HG03025 (cell line): ENCODE measurements at regions not wholly inside any gene's neighbourhood (a gene's known extent, or its start where the extent isn't known, plus 50 kb on each side); places are given as distances from the start of the nearest gene placed in this dataset.
"Not testable (repeated sequence)": the region's sequence is repeated elsewhere in the genome, so short reads cannot be mapped to it uniquely, and the experiment has no call there.

ENCODE experiments used
- ATAC-seq: cut with Tn5 transposase; IDR thresholded peaks from one replicate; pipeline ENCODE4 v1.9.1; 2021; ENCODE audit warnings: mild to moderate bottlenecking, moderate library complexity; ENCODE audit not compliant: unreplicated experiment, low FRiP score

DNA sequence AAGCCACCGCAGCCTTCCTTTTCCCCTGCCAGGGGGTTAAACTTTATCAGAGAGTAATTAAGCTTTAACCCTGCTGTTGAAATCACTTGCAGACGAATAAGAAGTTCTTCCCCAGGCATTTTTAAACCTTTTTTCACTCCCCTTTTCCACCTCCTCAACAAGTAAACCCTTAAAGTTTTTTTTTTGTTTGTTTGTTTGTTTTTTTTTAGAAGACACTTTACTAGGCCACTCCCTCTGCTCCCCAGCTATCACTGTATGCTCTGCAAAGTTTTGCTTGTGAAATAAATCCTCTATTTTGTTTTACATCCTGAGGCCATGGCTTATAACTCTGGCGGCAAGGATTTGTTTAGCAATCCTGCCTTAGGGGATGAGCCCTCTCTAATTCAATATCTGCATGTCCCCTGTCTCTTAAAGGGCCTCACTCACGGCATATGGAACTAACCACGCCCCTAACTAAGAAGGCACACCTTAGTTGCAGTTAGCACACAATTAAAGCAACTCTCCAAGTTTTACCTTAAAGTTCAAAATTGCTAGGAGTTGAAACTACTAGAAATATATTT is 1354.7 kb upstream of the LRRTM3 start:
- ATAC-seq = no peak

DNA sequence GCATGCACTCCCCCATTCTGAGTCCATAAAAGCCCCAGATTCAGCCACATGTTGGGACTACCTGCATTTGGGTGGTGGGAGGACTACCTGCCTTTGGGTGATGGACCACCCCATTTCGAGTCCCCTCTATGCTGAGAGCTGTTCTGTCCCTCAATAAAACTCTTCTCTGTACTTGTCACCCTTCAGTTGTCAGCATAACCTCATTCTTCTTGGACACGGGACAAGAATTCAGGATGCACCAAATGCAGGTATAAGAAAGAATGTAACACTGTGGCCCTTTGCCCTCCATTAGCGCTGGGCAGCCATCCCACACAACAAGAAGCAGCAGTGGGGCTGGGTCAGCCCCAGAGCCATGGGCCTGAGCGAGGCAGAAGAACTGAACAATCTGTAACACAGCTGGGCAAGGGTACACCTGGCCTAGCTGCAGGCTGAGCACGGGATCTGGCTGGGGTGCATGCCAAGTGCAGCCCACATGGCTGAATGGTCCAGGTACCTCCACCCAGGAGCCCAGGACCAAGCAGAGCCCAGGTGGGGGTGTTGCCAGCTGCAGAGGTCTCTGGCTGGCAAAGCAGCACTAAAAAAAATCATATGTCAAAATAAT is 1344.3 kb upstream of the LRRTM3 start:
- no peak for ATAC-seq

DNA sequence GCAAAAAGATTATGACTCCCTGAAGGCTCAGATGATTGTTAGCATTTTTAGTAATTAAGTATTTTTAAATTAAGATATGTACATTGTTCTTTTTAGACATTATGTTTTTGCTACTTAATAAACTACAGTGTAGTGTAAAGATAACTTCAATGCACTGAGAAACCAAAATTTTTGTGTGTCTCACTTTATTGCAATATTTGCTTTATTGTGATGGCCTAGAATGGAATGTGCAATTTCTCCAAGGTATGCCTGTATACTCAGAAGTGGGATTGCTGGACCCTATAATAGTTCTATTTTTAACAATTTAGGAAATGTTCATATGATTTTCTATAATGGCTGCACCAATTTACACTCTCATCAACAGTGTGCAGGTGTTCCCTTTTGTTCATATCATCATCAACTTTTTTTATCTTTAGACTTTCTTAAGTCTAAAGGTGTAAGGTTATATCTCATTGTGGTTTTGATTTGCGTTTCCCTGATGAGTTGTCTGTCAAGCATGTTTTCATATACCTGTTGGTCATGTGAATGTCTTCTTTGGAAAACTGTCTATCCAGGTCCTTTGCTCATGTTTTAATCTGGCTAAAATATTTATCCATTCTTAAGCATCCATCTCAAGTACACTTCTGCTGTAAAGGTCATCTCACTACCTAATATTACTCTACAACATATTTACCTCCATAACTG is 1323.5 kb upstream of the LRRTM3 start:
- no peak for ATAC-seq

DNA sequence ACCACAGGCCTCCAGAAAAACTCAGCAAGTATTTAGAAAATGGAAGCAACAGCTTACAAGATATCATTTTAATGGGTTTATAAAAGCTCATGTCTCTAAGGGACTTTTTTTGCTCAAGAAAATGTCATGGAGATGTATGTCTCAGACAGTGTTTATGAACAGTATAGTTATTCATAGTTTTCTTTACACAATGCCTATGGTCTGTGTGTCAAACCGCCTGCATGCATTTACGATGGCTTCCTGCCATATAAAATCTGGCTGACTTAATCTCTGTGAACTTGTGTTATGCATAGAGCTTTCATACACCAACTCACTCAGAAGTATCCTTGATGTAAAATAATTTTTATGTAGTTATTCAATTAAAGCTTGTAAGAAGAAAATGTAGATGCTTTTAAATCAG is 1314.2 kb upstream of the LRRTM3 start:
- no peak for ATAC-seq

DNA sequence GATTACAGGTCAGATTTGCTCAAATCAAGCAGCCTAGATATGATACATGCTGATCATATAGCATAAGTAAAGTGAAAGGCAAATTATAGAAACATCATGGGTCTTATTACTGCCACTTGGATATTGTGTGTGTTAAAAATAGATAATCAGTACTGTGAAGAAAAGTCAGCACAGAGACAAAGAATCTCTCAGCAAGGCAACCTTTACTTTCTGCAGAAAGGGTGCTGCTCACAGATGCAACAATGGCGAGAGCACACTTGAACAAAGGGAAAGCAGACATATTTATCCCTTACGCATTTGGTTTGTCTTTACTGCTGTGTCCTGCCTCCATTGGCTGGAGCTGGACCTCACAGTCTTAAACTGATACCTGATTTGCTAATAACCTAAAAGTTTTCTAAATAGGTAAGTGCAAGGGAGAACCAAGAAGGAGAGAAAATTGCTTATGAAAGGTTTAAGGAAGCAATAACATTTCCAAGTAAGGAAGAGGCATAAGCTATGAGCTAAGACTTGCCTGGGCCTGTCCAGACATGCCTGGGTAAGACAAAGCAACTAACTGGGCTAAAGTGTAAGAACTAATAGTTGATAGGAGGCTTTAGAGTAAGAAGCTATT is 1310.8 kb upstream of the LRRTM3 start:
- ATAC-seq = no peak

DNA sequence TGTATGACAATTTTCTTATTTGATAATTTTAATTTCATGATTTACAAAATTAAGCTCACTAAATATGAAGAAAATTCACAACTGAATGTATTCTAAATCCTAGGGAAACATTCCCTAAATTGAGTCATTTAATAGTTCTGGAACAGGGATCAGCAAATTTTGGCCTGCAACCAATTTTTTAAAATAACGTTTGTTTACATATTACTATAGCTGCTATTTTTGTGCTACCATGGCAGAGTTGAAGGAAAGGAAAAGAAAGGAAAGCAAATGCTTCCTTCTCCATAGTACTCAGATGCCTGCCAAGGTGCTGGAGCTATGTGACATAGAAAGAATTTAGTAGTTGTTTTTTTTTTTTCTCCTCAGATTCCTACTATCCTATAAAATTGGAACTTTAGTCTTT is 1307.7 kb upstream of the LRRTM3 start:
- ATAC-seq = no peak

DNA sequence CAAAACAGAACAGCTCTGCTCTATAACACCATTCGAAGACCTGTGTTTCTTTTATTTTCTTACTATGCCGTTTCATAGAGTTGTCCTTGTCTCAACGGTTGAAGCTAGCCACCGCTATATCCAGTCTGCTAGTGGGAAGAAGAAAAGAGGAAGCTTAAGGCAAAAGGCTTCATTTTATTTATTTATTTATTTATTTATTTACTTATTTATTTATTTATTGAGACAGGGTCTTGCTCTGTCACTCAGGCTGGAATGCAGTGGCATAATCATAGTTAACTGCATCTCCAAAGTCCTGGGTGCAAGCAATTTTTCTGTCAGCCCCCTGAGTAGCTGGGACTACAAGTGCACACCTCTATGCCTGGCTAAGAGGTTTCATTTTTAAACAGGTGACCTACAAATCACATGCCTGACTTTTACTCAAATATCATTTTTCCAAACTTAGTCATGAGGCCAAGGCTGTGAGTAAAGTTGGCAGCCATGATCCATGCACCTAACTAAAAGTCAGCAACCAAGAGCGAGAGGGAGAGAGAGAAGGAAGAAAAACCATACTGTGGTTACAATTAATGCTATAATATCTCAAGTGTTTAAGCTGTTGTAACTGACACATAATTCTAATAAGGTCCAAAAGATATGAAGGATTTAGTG is 1305.3 kb upstream of the LRRTM3 start:
- ATAC-seq = no peak

DNA sequence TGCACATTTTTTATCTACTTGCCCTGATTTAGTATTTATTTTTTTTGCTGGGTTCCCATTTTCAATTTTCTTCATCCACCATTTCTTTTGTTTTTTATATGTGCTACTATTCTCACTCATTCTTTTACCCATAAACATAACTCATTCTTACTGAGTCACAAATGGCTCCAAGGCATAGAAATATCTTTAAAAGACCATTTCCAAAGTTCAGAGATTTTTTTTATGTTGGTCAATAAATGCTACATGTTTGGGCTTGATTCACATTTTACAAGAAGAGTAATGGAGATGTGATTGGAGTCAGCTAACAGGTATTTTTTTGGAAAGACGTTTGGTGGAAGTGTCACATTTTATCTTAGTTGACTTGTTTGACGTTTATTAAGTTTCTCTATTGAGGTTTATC is 1303.2 kb upstream of the LRRTM3 start:
- no peak for ATAC-seq

DNA sequence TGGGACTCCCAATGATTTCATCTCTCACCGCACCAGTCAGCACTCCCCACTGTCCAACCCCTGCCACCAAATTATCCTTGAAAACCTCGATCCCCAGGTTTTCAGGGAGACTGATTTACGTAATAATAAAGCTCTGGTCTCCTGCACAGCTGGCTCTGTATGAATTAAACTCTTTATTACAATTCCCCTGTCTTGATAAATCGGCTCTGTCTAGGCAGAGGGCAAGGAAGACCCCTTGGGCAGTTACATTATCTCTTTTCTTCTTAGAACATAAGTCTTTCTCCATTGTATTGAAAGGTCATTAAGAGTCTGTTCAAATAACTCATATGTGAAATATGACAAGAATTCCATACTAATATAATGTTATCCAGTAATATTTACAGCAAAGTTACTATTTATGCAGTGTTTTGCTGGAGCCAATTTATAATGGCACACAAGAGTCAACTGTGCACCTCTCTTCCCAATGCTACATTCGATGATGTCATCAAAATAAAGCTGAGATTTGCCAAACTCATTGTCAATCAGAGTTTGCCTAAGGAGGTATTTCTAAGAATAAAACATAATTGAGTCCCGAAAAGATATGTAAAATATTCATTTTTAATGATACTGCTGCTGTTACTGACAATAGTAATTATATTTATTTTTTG is 1297.2 kb upstream of the LRRTM3 start:
- no peak for ATAC-seq

DNA sequence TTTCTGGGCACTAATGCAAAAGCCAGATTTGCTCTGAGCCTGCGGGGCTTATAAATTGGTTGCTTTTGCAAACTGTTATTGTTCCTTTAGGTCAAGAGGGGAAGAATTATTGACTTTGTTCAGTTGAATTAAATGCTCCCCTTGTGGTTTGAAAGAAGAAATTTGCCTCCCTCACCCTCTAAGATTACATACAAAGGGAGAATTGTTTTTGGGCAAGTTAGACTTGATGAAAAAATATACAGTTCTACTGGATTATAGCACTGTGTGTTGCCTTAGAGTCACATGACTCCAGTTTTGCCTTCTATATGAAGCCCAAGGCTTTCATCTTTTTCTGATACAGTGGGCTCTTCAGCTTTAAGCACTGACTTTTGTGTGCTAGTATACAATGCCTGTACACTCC is 1265.8 kb upstream of the LRRTM3 start:
- no peak for ATAC-seq

DNA sequence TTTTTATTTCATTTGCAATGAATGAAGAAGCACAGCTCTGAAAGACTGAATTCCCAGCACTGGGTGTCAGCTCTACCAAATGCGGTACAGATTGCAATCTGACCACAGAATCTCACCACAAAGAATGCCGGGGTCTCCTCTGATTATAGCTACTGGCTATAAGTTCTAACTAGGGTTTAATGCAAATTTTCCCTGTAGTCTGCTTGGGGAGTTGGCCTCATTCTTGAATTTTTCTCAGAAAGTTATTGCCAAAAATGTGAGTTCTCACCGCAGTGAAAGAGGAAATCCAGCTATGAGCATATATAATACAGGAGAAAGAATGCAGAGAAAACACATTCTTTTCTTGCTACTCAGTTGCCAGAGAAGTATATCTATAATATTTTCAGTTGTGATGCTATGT is 1255.7 kb upstream of the LRRTM3 start:
- ATAC-seq = no peak

DNA sequence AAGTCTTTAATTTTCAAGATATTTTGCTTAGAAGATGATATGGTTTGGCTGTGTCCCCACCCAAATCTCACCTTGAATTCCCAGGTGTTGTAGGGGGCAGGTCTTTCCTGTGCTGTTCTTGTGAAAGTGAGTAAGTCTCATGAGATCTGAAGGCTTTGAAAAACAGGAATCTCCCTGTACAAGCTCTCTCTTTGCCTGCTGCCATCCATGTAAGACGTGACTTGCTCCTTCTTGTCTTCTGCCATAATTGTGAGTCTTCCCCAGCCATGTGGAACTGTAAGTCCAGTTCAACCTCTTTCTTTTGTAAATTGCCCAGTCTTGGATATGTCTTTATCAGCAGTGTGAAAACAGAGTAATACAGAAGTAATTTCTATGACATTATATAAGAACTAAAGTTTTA is 1255.2 kb upstream of the LRRTM3 start:
- ATAC-seq = not testable (repeated sequence)

DNA sequence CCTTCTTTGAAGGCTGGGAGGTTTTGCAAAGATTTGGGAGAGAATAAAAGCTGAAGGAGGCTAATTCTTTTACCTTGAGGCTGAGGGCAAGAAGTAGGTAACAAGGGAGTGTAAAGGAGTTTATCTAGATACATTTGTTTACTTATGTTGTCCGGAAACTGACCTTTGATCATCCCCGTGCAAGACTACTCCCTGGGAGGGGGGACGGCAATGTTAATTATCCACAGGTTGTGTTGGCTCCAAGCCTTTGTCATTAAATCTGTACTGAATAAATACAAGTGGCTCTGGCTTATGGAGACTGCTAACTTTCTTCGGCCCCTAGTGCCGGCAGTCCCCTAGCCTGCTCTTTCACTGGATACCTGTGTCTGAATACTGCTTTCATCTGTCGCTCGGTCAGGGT is 1250.6 kb upstream of the LRRTM3 start:
- no peak for ATAC-seq

DNA sequence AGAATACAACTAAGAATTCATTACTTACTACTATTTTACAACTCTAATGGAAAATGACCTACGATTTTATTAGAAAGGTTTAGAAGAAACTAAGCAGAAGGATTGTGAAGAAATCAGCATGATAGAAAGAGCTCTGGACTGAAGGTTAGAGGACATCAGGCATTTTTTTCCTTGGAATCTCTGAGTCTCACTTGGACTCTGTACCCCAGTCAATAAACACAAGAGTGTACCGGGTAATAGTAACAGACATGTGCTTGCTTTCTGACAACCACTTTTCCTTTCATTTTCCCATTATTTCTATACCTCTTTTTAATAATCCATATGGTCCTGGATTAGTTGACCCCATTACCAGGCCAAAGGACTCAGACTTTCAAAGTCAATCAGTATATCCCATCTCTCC is 1240.9 kb upstream of the LRRTM3 start:
- no peak for ATAC-seq

DNA sequence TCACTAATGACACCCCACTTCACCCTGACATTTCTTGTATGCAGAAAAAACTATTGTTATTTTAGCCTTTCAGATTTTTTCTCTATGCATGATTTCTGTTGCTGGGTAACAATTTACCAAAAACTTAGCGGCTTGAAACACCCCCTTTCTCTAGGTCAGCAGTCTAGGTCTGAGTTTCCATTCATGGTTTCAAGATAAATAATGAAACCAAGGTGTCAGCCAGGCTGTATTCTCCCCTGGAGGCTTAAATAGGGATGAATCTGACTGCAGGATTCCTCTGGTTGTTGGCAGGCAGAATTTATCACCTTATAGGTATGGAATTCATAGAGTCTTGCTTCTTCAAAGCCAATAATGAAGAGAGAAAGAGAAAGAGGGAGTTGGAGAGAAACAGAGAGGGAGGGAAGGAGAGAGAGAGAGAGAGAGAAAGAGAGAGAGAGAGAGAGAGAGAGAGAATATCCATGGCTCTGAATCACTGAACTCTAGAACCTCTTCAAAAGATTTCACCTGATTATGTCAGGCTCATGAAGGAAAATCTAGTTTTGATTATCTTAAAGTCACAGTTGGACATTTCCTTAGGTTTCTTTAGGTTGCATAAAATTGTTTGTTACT is 1224.6 kb upstream of the LRRTM3 start:
- peak; percentile 94 for ATAC-seq

DNA sequence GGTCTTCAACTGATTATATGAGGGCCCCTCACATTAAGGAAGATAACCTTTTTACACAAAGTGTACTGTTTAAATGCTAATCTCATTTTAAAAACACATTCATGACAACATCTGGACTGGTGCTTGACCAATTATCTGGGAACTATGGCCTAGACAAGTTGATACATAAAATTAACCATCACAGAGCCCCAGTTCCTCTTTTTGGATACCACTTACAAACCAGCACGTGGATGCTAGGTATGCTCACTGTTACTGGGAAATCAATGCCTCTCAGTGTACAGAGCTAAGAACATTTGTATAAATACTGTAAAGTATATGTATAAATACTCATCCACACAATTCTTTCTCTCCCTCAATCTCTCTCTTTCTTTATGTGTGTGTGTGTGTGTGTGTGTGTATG is 1217.8 kb upstream of the LRRTM3 start:
- ATAC-seq = peak; percentile 86

DNA sequence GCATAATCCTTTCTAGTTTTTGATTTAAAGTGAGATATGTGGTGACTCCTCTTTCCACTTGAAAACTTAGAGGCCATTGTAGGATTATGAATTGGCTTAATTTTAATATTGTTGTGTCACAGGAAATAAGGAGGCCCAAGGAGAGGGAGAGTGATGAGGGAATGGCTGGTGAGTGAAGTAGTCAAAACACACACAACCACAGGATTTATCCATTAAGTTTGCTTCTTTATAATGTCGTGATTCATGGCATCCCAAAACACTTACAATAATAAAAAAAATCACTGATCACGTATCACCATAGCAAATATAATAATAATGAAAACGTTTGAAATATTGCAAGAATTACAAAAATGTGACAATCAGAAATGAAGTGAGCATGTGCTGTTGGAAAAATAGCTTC is 1215.5 kb upstream of the LRRTM3 start:
- no peak for ATAC-seq

DNA sequence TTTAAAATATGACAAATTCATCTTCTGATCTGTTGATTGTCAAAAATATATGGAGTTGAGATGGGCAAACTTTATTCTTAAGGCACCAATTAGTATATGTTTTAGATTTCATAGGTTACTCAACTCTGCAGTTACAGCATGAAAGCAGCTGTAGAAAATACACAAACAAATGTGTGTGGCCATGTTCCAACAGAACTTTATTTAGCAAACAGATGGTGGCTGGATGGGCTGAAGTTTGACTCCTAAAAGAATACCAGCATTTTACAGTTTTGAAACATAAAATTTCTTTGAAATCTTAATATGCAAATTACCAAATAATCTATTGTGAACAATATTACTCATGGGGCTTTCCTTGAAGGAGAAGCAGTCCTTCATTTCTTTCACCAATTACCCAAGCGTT is 1206.0 kb upstream of the LRRTM3 start:
- ATAC-seq = no peak

DNA sequence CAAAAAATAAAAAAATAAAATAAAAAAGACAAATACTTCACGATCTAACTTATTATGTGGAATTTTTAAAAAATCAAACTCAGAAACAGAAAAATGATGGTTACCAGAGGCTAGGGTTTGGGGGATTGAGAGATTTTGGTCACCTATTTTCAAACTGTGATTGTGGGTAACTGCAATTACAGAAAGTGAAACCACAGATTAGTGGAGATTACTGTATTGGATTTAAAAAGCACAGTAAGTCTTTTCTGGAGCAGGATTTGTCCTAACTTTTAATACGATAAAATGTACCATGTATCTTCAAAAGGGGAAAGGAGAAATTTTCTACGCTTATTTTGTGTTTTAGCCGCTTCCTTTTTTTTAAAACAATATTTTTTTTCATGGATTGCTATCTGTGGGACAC is 1204.9 kb upstream of the LRRTM3 start:
- no peak for ATAC-seq

DNA sequence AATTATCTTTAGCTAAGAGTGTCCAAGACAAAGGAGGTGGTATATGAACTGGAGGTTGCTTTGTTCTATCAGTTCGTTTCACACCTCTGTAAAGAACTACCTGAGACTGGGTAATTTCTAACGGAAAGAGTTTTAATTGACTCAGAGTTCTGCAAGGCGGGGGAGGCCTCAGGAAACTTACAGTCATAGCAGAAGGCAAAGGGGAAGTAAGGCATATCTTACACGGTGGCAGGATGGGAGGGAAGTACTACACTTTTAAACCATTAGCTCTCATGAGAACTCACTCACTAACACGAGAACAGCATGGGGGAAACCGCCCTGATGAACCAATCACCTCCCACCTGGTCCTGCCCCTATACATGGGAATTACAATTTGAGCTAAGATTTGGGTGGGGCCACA is 1202.3 kb upstream of the LRRTM3 start:
- ATAC-seq = peak; percentile 57

DNA sequence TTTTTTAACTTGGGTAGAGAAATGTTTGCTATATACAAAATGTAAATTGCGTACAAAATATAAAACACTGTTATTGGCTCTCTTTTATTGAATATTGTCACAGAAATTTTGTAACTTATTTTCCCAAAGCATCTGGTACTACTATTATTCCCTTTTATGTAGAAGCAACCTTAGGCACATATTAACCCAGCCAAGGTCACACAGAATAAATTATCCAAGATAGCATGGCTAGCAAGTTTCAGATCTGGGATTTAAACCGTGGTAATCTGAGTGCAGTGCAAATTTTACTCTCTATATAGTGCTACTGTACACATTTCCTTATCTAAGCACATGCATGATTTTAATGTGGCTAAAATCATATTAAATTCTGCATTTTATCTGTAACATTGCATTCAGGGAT is 1190.5 kb upstream of the LRRTM3 start:
- ATAC-seq = no peak
